DMS79 (cell line): ENCODE measurements at regions not wholly inside any gene's neighbourhood (a gene's known extent, or its start where the extent isn't known, plus 50 kb on each side); places are given as distances from the start of the nearest gene placed in this dataset.
A peak's percentile ranks its signal among the peaks of the same experiment; 100 is the strongest.

Experiments used
- DNase-seq: peaks from one replicate; lab custom pipeline; 2025; lab: John Stamatoyannopoulos, UW

DNA sequence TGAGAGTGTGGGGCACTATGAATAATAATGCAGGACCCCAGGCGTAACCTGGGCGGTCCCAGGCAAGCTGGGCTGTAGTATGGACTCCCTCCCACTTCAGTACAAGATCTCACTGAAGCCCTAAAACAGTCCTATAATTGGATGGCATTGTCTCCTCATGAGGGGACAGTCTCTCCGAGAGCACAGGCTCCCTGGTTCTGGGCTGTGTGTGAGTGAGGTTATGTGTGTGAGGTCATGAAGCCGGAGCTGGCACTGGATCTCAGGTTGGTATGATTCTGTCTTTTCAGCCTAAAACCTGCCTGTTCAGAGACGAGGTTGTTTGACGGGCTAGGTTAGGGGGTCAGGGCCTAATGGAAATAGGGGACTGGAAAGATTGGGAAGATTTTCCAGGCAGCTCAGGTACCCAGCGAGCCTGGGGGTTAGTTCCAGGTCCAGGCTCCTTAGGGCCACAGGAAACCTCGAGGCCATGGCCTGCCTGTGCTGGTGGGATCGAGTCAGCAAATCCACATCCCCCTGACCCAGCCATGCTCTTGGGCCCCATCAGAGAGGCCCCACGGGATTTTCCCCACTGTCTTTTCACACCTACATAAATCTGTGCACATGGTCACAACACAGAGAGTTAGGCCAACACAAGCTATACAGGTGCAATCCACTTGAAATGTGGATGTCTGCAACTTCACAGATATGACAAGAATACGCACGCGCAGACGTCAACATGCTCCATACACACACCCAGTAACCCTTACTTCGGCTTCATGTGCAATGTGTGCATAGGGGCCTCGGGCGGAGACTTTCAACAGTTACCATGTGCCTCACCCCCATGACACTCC is 94.8 kb downstream of the INHBB start:
- no peak for DNase-seq

DNA sequence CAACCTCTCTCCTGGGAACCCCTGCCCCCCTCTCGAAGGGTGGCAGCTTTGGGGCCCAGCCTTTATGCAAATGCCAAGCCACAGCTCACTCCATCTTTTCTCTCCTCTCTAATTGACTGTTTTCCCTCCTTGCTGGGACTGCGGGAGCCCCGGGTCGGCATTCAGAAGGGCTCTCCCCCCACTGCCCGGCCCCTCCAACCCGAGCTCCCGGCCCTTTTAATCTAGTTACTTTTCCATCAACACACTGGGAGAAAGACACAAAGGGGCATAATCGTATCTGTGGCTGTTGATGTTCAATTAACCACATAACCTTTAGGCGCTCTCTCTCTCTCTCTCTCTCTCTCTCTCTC is 95.4 kb downstream of the INHBB start:
- DNase-seq = no peak

DNA sequence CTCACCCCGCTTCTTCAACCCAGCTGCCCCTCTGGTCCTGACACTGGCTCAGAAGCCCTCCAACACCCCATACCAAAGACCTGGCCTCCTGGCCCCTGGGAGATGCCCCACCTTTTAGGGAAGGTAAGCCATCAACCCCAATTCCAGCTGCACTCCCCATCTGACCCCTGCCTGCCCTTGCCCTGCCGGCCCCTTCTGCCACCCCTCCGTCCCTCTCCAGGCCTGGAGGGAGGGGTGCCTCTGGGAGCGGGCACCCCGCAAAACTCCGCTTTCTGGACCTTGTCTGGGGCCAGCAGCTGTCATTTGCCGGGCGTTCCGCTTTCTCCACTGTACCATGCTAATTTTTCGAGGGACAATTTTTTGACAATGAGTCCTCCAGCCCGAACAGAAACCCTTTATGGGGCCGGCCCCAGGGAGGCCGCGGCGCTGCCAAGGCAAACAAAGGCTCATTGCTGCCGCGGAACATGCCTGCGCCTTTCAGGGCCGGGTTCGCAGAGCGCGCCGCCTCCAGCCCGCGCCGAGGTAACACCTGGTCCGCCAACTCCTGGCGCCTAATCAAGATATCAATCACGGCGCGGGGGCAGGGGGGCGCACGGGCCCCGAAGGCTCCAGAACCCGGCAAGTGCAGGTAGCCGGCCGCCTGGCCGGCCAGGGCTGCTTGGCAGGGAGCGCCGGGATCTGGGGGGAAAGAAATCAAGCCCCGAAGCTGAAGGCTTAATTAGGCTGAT is 96.0 kb downstream of the INHBB start:
- DNase-seq = peak; percentile 62

DNA sequence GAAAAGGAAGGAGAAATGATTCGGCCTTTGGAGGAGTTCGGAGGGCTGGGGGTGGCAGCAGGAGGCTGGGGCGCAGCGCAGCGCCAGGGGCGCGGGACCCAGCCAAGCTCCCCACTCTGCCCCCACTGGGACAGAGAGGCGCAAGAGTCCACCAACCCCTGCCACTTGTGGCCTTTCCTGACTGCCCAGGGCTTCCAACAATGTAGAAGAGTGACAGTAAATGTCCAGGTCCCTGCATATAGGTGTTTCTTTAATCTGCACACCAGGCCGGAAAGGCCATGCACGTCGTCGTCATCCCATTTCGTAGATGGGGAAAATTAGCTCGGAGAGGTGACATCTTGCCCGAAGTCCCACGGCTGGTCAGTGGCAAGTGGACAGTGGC is 96.6 kb downstream of the INHBB start:
- DNase-seq = no peak

DNA sequence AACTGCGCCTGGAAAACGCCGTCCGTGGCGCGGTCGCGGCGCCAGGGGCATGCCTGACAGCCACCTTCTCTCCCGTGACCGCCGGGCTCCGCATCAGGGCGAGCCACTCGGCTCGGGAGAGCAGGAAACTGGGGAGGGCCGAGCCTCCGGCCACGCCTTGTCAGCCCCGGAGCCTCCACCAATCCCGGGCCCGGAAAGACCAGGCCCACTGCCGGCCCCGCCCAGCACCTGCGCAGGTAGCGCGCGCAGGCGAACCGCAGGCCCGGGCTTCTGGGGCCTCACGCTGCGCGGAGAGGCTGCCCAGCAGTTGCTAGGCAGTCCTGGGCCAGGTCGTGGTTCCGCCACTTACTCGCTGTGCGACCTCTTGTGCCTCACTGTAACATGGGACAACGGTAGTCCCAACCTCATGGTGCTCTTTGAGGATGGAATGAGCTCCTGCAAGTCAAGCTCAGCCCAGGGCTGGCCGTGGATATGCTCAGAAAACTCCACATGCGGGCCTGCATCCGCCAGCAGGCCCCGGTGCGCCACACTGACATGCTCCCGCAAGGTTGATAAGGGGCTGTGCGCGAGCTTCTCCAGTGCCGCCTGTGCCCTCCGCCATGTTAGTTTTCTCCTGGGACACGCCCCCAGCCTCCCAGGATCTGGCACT is 97.1 kb downstream of the INHBB start:
- DNase-seq = no peak

DNA sequence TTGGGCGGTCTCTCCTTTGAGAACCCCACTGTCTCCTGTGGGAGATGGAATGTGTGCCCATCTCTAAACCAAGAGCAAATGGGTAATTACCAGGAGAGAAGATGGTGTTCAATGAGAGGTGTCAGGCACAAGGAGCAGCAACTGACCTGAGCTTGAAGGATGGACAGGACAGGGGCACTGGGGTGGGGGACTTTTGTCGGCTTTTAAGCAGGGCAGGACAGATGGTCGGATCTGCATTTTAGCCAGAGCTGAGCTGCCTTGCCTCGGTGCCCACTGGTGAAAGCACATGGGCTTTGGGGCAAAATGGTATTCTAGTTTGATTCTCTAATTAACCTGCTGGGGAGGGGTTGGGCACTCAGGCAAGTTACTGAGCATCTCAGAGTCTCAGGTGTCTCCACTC is 98.0 kb downstream of the INHBB start:
- no peak for DNase-seq

DNA sequence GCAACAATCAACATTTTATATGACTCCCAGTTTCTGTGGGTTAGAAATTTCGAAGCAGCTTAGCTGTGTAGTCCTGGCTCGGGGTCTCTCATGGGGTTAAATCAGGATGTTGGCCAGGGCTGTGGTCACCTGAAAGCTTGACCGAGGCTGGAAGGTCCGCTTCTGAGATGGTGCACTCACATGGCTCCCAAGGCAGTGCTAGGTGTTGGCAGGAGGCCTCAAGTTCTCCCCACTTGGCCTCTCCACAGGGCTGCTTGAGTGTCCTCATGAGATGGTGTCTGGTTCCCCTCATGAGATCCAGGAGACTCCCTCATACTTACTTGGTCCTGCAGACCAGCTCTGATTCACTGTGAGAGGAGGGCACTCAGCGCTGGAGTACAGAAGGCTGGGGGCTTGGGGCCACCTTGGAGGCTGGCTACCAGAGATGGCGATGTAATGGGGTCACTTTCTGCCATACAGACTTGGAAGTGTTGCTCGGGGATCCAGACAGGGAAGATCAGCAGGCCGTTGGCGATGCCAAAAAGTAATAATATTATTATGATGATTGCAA is 98.8 kb downstream of the INHBB start:
- DNase-seq = peak; percentile 41

DNA sequence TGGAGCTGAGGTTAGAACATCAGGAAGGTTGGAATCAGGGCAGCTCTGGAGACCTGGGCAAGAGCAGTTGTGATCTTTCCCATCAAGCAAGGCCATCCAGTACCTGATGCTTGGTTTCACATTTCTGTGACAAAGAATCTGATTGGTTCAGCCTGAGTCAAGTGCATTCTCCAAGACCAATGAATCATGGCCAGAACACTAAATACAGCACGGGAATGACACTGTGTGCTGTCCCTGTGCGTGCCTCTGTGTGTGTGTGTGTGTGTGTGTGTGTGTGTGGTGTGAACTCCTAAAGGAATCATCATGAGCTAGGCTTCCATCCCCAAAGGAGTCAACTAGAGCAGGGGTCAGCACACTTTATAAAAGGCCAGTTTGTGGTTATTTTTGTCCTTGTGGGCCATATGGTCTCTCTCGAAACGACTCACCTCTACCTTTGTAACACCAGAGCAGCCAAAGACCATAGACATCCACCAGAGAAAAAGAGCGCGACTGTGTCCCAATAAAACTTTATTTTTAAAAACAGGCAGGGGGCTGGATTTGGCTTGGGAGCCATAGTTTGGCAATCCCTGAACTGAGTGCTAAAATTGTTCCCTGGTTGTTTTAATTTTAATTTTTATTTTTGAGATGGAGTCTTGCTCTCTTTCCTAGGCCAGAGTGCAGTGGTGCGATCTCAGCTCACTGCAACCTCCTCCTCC is 99.7 kb downstream of the INHBB start:
- DNase-seq = peak; percentile 56

DNA sequence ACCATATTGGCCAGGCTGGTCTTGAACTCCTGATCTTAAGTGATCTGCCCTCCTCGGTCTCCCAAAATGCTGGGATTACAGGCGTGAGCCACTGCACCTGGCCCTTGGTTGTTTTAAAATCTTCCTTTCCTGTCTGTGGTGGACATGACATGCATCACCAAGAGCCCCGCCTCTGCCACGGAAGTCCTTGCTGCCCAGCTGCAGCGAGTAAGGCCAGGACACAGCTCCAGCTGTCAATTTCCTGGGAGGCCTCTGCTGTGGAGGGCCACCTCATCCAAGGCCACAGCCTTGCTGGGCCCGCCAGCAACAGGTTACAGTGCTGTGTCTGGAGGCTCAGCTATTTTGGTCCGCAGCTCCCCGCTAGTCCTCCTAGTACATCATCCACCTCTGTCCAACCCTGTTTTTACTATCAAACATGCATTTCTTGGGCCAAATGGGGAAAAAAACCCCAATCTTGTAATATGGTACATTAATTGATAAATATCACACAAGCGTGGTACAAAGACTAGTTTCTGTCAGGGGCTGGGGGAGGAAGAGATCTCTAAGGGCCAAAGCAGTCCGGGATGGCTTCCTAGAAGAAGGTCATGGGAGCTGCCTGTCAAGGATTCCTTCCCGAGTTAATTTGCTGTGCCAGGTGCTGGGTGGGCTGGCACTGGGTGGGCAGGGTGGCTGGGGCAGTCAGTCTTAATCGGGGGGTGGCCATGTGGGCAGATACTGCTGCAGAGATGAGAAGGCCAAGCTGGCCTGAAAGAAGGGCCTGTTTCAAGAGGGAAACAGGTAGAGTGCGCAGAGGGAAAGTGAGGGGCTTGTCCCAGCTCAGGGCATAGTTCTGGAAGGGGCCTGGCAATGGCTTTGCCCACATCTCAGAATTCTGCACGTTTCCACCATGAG is 100.5 kb downstream of the INHBB start:
- DNase-seq = no peak

DNA sequence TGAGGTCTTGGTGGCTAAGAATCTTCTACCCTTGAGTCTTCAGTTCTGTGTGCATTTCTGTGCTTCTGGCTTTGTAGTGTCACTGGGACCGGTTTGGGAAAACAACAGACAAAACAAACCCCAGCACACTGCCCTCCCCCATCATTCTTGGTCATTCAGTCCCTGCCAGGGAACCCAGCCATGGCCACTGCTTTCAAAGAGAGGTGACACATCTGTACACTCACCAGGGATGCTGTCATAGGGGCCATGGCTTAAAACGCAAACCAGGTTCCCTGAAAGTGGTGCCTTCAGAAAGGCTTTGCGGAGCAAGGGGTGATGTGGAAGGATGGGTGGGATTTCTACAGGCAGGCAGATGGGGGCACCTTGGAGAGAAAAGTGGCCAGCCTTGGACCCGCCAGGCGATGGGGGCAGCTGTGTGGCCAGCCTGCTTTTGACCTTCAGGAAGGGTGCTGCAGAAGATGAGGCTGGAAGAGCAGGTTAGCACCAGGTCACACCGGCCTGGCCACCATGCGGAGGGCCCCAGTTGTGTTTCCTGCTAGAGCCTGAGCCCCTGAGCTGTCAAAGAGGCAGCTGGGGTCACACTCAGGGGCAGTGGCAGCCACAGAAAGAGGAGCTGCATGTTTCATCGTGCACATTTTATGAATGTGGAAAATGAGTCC is 101.3 kb downstream of the INHBB start:
- DNase-seq = no peak

DNA sequence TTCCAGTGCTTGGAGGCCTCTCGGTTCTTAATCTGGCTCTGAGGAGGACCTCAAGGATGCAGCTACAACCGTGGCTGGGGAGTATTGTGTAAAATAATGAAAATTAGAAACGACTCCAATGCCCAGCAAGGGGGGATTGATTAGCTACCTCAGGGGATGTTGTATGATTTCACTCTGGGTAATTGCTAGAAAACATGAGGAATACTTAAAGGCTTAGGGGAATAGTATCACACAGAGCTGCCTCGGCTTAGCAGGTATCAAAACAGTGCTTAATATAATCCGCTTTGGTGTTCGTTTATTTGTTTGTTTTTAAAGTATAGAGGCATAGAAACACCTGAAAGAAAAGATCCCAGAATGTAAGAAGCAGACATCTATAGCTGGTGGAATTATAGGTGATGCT is 102.5 kb downstream of the INHBB start:
- no peak for DNase-seq

DNA sequence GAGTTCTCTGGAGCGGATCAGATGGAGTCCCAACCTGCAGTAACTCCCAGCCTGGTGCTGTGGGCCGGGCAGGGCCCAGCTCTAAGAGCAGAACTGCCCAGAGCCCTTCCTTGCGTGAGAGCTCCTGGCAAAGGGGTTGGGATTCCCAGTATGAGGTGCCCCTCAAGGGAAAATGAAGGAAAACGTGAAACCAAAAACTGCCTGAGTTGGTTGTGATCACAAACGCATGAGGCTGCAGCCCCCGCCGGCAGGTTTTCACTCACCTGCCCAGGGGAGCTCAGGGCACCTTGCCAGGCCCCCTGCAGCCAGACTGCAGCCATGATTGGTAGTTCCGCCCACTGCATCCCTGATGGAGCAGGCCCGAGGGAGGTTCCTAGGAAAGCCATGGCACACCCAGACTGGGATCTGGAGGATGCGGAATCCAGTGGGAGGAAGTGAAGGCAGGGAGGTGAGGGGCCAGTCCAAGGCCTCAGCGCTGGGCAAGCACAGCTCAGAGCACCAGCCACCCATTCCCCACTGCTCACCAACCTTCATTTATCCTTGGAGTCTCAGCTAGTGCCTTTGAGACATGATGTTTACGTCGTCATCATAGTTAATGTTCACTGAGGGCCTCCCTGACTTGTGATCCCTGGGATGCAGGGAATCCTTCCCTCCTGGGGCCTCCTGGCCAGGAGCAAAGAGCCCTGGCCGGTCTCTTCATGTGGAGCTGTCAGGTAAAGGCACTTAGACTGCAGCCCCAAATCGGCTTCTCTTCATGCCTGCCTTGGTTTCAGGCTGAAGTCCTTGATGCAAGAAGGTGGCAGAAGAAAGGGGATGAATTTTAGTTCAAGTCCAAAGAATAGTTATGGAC is 103.2 kb downstream of the INHBB start:
- peak; percentile 62 for DNase-seq

DNA sequence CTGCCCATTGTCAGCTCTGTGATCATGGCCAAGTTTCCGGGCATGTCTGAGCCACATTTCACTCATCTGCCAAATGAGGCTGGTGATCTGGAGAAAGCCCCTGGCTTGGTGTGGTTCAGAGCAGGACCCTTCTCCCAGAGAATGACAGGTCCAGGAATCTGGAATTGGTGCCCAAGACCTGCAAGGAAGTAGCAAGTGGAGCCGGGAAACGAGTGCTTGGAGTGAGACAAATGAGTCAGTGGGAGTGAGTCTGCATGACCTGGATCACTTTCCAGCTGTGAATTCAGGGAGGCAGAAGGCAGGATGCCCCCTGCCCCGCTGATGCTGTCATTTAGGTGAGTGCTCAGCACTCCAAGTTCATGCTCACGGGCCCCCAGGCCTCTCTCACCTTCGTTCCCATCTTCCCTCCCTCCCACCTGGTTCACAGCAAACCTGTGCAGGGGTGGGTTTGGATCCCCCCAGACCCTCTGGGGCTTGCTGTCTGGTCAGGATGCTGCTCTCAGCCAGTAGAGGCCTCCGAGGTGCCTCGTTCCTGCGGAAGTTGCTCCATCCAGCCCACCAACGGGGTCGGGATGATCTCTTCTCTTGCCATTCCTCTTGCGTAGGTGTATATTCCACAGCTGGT is 104.4 kb downstream of the INHBB start:
- no peak for DNase-seq

DNA sequence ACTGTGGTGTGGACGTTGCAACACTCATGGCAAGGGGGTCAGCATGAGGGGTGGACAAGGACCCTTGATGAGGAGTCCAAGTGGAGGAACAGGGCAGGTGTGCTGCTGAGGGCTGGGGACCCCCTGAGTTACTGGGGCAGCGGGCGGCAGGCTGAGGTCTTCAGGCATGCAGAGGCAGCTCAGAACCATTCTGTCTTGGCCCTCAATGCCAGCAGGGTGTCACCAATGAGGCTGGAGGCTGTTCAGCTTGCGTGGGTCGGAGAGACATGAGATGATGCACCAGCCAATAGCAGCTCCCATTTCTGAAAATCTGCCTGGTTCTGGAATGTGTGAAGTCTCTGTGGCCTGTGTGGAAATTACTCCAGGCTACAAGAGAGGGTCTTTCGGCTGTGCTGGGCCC is 105.4 kb downstream of the INHBB start:
- DNase-seq = no peak

DNA sequence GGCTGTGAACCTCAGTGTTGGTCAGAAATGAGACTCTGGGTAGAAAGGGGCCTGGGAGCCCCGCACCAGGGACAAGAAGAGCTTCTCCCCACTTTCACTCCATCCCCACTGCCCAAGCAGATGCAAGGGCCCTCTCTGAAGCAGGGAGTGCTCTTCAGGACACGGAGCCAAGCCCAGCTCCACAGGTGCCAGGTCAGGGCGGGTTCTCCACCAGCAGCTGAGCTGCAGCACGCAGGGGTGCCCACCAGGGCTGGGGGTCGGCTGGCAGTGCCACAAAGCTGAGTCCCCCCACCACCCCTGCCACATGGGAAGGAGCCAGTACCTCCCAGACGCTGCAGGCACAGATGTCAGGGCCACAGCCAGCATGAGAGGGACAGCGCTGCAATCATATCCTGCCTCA is 106.2 kb downstream of the INHBB start:
- no peak for DNase-seq

DNA sequence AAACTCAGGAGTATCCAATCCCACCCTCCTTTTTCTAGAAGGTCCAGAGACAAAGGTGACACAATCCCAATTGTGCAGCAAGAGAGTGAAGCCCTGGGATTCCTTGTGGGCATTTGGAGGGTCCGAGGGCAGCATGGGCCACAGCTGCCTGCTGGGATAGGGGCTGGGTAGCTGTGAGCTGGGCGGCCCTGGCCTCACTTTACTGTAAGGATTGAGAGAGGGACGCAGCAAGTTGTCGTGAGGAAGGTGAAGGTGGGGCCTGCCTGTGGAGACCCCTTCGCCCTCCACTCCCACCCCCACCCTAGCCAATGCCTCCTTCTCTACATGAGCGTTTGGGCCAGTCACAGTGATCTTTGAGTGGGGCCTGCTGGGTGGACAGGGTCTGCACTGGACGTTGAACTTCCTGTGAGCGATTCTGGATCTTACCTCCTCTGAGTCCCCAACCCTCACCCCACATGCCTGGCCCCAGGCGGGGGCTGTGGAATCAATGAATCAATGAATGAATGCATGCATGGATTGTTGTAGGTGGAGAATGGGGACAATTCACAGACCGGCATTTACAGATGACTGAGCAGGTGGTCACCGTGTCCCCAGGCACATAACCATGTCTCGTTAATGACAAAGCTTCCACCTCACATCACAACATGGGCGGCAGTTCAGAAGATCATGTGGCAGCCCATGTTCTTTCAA is 107.2 kb downstream of the INHBB start:
- no peak for DNase-seq

DNA sequence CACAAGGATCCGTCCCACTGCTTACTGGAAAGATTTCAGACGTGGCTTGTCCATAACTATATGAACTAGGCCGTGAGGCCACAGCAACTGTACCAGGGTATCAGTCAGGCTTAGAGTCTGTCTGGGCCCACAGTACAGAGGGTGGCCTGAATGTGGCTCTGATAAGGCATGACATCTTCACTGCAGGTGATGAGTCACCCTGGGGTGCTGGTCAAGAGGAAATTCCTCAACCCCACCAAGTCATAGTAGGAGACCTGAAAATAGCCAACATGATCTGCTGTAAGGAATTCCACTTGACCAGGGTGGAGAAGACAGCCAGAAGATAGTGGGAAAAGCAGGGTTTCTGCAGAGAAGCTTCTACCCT is 107.7 kb downstream of the INHBB start:
- DNase-seq = no peak

DNA sequence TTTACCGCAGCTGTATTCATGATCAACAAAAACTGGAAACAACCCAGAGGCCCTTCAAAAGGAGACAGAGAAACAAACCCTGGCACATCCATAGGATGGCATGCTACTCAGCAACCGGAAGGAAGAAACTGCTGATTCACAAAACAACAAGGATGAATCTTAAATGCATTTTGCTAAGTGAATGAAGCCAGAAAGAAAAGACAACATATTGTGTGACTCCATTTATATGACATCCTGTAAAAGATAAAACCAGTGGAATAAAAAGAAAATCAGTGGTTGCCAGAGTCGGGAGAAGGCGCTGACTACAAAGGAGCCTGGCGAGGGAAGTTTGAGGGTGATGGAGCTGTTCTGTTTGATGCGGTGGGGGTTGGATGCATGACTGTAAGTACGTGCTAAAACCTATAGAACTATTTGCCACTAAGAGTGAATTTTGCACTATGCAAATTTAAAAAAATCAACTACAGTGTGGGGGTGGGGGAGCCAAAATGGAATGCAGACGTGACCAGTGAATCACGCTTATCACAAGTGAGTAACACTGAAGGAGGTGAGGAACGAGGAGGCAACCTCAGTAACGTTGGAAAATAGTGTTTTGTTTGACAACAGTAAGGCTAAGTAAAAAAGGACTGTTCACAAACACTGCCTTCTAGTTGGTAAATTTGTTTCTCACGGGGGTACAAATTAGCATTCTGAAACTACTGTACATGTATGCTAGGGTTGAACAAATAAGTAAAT is 108.9 kb downstream of the INHBB start:
- DNase-seq = no peak
